Activated CD4-positive, alpha-beta T cell treated with anti-CD3 and anti-CD28 coated beads, Interleukin-2, amount 10 ng/mL, durations not matched to agents 24 days and 14 days (primary cell): ENCODE measurements at regions not wholly inside any gene's neighbourhood (a gene's known extent, or its start where the extent isn't known, plus 50 kb on each side); places are given as distances from the start of the nearest gene placed in this dataset.

Experiments
- DNase-seq: peaks from one replicate; pipeline ENCODE4 v3.0.0; 2022
- H3K27ac Mint-ChIP-seq: one replicate; pipeline ENCODE4 v1.8.0; 2022; ENCODE audit warnings: mild to moderate bottlenecking, mixed read lengths
- H3K27me3 Mint-ChIP-seq: one replicate; pipeline ENCODE4 v1.8.0; 2022; ENCODE audit warnings: mixed read lengths
- H3K36me3 Mint-ChIP-seq: one replicate; pipeline ENCODE4 v1.8.0; 2022; ENCODE audit warnings: low read depth, mild to moderate bottlenecking, mixed read lengths
- H3K4me1 Mint-ChIP-seq: one replicate; pipeline ENCODE4 v1.8.0; 2021; ENCODE audit warnings: mixed read lengths
- H3K4me3 Mint-ChIP-seq: one replicate; pipeline ENCODE4 v1.8.0; 2022; ENCODE audit warnings: mild to moderate bottlenecking, moderate library complexity, mixed read lengths
- H3K9me3 Mint-ChIP-seq: one replicate; pipeline ENCODE4 v1.8.0; 2021; ENCODE audit warnings: mixed read lengths
- intact Hi-C: fragments of 100-400 bp; cut with micrococcal nuclease; formaldehyde crosslinking; loops from one replicate; pipeline ENCODE4 v1.15.1; 2023

DNA sequence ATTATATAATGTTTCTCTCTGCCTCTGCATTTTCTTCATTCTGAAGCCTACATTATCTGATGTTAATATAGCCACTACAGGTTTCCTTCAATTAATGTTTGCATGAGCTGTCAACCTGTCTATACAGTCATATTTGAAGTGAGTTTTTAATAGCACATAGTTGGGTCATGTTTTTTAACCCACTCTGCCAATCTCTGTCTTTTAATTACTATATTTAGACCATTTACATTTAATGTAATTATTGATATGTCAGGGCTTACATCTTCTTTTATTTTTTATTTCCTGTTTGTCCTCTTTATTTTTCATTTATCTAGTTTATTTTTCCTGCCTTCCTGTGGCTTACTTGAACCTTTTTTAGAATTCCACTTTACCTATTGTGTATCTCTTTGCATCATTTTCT is 124.3 kb upstream of the PDE1C start:
- intact Hi-C loops: no loop called here
- no peaks in the 10 kb centered on the region for H3K36me3 Mint-ChIP-seq
- no peak overlapping the region for H3K27ac Mint-ChIP-seq
- H3K9me3 Mint-ChIP-seq: no peaks in the 10 kb centered on the region
- no peaks in the 10 kb centered on the region for H3K27me3 Mint-ChIP-seq
- DNase-seq: no peak
- H3K4me3 Mint-ChIP-seq: no peak overlapping the region
- no peaks in the 10 kb centered on the region for H3K4me1 Mint-ChIP-seq

DNA sequence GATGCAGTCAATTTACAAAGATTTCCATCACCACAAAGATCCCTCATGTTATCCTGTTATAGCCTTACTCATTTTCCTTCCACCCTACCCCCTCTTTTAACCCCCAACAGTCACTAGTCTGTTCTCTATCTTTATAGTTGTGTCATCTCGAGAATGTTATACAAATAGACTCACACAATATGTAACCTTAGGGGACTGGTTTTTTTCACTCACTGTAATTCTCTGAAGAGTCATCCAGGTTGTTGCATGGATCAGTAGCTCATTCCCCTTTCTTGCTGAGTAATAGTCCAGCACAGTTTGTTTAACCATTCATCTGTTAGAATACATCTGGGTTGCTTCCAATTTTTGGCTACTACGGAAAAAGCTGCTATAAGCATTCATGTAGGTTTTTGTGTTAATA is 121.1 kb upstream of the PDE1C start:
- no peaks in the 10 kb centered on the region for H3K9me3 Mint-ChIP-seq
- no peak overlapping the region for H3K4me3 Mint-ChIP-seq
- H3K36me3 Mint-ChIP-seq: no peaks in the 10 kb centered on the region
- no peaks in the 10 kb centered on the region for H3K27me3 Mint-ChIP-seq
- intact Hi-C loops: no loop called here
- DNase-seq: no peak
- no peaks in the 10 kb centered on the region for H3K4me1 Mint-ChIP-seq
- H3K27ac Mint-ChIP-seq: no peak overlapping the region

DNA sequence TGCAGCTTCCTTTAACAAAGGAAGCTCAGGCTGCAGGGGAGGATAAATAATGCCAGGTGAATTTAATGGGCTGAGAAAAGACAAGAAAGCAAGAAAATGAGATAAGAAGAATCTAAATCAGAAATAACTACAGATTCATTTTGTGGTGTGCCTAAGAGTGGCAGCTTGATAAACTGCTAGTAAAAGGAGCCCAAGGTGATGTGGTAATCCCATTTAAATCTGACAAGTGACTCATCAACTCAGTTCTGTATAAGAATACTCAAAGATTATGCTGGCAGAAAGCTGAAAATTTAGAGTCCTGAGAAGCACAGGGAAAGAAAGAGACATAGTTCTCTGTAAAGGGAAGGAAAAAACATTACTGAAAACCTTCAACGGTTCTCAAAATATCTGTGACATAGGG is 109.4 kb upstream of the PDE1C start:
- no peak overlapping the region for H3K4me3 Mint-ChIP-seq
- H3K27ac Mint-ChIP-seq: no peak overlapping the region
- H3K36me3 Mint-ChIP-seq: no peaks in the 10 kb centered on the region
- H3K9me3 Mint-ChIP-seq: peaks cover 4% of the 10 kb centered on the region
- H3K27me3 Mint-ChIP-seq: no peaks in the 10 kb centered on the region
- intact Hi-C loops: no loop called here
- H3K4me1 Mint-ChIP-seq: no peaks in the 10 kb centered on the region
- no peak for DNase-seq

DNA sequence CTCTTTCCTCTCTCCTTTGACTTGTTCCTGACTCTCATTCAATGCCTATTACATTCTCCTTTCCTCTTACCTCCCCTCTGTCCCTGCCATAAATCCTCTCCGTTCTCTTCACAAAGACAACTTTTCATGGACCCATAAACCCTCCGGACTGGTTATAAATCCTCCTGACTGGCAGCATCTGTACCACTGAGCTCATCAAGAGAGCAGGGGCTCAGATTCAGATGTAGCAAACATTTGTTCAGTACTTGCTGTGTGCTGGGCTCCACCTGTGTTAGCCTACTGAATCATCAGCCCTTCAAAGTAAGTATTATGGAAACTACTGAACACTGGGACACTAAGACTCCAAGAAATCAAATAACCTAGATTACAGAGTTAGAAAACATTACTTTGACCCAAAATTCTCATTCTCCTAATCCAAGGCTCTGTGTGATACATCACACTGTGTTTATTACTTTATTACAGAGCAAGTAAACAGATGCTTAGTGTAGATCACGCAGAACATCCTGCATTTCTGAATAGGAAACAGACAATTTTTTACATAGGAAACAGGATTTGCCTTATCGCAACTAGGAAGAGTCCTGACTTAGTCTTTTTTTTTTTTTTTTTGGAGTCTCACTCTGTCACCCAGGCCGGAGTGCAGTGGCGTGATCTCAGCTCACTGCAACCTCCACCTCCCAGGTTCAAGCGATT is 108.6 kb upstream of the PDE1C start:
- Mint-ChIP-seq H3K27me3 (no peaks in the 10 kb centered on the region), H3K4me3 (no peak overlapping the region), H3K36me3 (no peaks in the 10 kb centered on the region), H3K27ac (no peak overlapping the region), H3K9me3 (peaks cover 4% of the 10 kb centered on the region), H3K4me1 (no peaks in the 10 kb centered on the region)
- intact Hi-C loops: no loop called here
- no peak for DNase-seq

DNA sequence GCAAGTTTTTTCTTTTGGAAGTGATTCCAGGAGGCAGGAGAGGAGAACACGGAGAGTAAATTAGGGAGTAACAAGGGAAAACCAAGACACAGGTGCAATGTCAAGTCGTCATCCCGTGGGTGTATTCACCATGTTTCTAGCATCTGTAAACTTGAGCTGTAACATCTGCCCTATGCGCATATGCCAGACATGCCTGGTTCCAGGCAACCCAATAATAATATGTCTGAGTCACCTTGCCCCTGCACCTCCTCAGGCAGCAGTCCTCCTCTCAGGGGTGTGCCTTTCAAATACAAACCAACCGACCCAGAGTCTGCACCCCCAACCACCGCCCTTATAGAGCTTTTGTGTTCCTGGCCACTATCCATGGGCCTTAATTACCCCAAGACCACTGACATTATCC is 107.0 kb upstream of the PDE1C start:
- no peak overlapping the region for H3K27ac Mint-ChIP-seq
- no peak overlapping the region for H3K4me3 Mint-ChIP-seq
- no peak for DNase-seq
- no peaks in the 10 kb centered on the region for H3K9me3 Mint-ChIP-seq
- no peaks in the 10 kb centered on the region for H3K36me3 Mint-ChIP-seq
- H3K27me3 Mint-ChIP-seq: no peaks in the 10 kb centered on the region
- intact Hi-C loops: no loop called here
- no peaks in the 10 kb centered on the region for H3K4me1 Mint-ChIP-seq

DNA sequence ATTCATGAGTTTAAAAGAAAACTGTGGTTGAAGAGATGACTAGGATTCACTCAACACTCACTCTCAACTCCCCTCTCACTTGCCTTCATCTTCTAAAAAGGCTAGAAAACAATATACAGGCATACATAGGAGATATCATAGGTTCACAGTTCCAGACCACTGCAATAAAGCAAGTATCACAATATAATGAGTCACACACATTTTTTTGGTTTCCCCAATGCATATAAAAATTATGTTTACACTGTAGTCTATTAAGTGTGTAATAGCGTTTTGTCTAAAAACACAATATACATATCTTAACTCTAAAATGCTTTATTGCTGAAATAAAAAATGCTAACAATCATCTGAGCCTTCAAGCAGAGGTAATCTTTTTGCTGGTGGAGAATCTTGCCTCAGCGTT is 104.9 kb upstream of the PDE1C start:
- Mint-ChIP-seq H3K4me1 (no peaks in the 10 kb centered on the region), H3K27me3 (no peaks in the 10 kb centered on the region), H3K27ac (no peak overlapping the region), H3K36me3 (no peaks in the 10 kb centered on the region), H3K4me3 (no peak overlapping the region), H3K9me3 (no peaks in the 10 kb centered on the region)
- intact Hi-C loops: no loop called here
- DNase-seq: no peak

DNA sequence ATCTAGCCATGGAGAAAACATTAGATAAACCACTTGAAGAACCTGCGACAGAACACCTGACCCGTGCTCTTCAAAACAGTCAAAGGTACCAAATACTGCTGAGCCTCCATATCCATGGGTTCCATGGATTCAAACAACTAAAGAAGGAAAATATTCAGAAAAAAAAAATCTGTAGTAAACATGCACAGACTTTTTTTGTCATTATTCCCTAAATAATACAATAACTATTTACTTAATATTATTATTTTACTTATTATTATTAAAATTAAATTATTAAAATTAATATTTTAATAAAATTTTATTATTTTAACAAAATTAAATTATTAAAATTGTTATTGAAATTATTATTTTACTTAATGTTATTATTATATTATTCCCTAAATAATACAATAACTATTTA is 101.0 kb upstream of the PDE1C start:
- intact Hi-C loops: no loop called here
- no peaks in the 10 kb centered on the region for H3K36me3 Mint-ChIP-seq
- DNase-seq: no peak
- no peaks in the 10 kb centered on the region for H3K9me3 Mint-ChIP-seq
- no peaks in the 10 kb centered on the region for H3K4me1 Mint-ChIP-seq
- no peaks in the 10 kb centered on the region for H3K27me3 Mint-ChIP-seq
- no peak overlapping the region for H3K4me3 Mint-ChIP-seq
- no peak overlapping the region for H3K27ac Mint-ChIP-seq

DNA sequence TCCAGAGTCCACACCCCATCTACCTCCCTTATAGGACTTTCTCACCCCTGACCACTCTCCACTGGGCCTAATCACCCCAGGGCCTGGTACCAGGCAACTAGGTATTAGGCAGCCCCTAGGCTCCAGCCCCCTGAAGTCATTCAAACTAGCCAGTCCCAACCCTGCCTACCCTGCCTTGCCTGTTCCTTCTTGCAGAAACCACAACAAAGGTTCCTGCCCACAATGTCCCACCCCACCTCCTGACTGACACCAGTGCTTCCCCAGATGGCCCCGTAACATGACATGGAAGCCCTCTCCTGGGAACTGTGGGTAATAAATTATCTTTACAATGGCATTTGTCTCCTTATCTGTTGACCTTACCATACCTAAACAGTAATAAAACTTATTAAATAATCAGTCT is 100.6 kb upstream of the PDE1C start:
- Mint-ChIP-seq H3K27ac (no peak overlapping the region), H3K4me1 (no peaks in the 10 kb centered on the region), H3K36me3 (no peaks in the 10 kb centered on the region), H3K27me3 (no peaks in the 10 kb centered on the region), H3K4me3 (no peak overlapping the region), H3K9me3 (no peaks in the 10 kb centered on the region)
- intact Hi-C loops: no loop called here
- no peak for DNase-seq

DNA sequence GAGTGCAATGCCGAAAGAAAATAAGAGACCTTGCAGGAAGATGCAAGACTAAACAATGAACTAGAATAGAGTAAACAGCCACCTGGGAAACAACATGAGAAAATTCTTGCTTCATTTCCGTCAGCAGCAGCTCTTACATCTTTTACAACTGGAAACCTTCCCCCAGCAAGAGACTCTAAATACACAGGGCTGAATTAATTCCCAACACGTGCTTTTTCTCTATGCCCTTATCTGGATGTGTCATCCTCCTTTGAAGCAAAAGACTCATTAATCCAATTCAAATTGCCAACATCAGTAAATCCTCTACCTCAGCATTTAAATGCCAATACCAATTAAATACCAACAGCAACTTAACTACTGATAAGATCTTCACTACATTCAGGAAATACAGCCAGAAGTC is 99.0 kb upstream of the PDE1C start:
- Mint-ChIP-seq H3K36me3 (no peaks in the 10 kb centered on the region), H3K9me3 (no peaks in the 10 kb centered on the region), H3K27ac (no peak overlapping the region), H3K4me3 (no peak overlapping the region), H3K4me1 (no peaks in the 10 kb centered on the region), H3K27me3 (no peaks in the 10 kb centered on the region)
- DNase-seq: no peak
- intact Hi-C loops: no loop called here

DNA sequence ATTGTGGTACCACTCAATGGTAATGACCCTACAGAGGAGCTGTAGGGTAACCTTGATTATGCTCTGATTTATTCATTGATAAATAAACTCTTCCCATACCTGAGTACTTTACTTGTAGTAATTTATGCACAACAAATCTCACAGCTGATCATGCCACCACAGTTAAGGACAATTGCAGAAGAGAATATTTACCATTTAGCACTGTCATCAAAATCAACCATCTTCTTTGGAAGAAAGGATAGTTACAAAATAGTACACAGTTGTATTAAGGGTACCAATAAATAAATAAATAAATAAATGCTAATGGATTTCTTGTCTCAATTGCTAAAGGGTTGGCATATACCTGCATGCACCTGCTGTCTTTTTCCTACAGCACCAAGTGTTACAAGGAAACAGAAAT is 97.6 kb upstream of the PDE1C start:
- H3K27me3 Mint-ChIP-seq: no peaks in the 10 kb centered on the region
- H3K4me1 Mint-ChIP-seq: no peaks in the 10 kb centered on the region
- no peak for DNase-seq
- no peaks in the 10 kb centered on the region for H3K36me3 Mint-ChIP-seq
- intact Hi-C loops: no loop called here
- no peak overlapping the region for H3K4me3 Mint-ChIP-seq
- no peak overlapping the region for H3K27ac Mint-ChIP-seq
- H3K9me3 Mint-ChIP-seq: no peaks in the 10 kb centered on the region

DNA sequence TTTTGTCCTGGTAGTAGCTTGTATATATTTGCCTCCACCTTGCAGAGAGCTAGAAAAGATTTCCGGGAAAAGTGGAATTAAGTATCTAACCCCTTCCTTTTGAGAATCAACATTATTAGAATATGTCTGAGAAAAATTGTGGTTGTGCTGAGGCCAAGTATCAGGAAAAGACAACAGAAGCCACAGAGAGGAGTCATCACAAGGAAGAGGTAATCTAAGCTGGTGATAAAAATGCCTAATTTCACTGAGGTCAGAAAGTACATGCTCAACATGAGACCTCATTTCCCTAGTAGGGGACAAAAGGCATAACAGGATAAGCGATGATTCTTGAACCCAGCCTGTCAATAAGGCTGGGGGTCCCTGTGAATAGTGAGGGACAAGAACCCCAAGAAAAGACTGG is 97.0 kb upstream of the PDE1C start:
- Mint-ChIP-seq H3K4me1 (no peaks in the 10 kb centered on the region), H3K36me3 (no peaks in the 10 kb centered on the region), H3K9me3 (no peaks in the 10 kb centered on the region)

DNA sequence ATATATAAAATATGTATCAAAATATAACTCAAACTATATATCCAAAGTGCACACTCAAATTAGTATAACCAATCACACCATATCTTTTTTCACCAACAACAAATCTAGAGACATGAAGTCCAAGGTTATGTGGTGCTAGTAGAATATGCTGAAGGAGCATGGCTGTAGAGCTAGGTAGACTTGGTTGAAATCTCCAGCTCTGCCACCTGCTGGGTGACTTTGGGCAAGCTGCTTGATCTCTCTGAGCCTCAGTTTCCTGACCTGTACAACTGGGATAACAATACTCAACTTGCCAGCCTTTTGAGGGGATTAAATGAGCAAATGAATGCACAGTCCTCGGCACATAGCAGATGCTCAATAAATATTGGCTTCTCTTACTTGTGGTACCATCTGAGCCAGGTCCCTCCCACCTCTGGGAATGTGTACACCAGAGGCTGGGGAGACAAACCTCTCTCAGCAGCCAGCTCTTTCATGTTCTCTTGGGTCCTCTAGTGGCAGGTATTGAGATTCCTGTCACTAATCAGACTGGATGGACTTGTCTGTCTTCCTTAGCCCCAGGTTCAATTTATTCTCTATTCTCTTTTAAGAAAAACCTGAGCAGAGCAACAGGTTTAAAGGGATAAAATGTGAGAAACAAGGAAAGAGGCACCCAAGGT is 94.3 kb upstream of the PDE1C start:
- Mint-ChIP-seq H3K27me3 (no peaks in the 10 kb centered on the region), H3K9me3 (no peaks in the 10 kb centered on the region), H3K4me3 (no peak overlapping the region), H3K4me1 (no peaks in the 10 kb centered on the region), H3K36me3 (no peaks in the 10 kb centered on the region), H3K27ac (no peak overlapping the region)
- DNase-seq: no peak
- intact Hi-C loops: no loop called here

More for the DNA sequence above, 97.0 kb upstream of the PDE1C start:
- no peak for DNase-seq
- no peak overlapping the region for H3K4me3 Mint-ChIP-seq
- no peak overlapping the region for H3K27ac Mint-ChIP-seq
- H3K27me3 Mint-ChIP-seq: no peaks in the 10 kb centered on the region
- intact Hi-C loops: no loop called here

DNA sequence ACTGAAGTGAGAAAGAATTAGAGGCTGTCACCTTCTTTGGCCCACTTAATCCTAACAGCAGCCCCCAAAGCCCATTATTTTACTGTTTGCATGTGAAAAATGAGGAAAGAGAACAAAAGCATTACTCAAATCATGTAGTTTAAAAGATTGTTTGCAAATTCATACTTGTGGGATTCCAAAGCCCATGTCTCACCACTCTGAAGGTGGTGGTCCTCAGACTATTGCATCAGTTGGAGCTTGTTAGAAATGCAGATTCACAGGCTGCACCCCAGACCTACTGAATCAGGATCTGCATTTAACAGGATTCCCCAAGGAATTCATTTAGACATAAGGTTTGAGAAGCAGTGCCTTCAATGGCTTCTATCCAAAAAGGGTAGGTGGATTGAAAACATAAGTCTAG is 93.7 kb upstream of the PDE1C start:
- Mint-ChIP-seq H3K27ac (no peak overlapping the region), H3K4me1 (no peaks in the 10 kb centered on the region)

DNA sequence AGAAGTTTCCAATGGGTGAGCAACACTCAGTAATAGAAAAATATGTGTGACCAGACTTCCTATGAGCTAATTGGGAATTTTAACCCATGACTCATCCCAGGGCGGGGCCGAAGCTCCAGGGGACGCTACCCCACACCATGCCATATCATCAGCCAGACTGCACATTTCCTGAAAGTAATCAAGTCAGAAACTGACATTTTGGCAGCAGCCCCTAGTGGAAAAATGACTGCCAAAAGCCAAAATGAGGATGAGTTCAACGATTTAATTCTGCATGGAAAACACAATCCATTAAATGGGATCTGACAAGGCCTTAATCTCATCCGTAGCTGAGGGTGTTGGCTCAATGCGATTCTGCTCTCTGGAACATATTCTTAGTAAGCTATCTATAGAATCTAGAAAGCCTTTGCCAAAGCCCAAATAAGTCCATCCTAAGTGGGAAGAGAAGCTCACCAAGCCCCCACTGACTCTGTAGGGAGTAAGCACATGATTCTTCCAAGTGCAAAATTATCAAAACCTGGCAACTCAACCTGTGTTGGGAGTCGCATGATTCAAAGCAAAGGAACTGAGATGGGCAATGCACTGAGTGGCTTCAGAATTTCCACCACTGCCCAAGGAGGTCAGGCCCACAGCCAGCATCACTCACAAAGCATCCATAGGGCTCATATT is 93.1 kb upstream of the PDE1C start:
- DNase-seq: no peak
- Mint-ChIP-seq H3K4me1 (no peaks in the 10 kb centered on the region), H3K4me3 (no peak overlapping the region), H3K36me3 (no peaks in the 10 kb centered on the region), H3K9me3 (no peaks in the 10 kb centered on the region), H3K27ac (no peak overlapping the region), H3K27me3 (no peaks in the 10 kb centered on the region)
- intact Hi-C loops: no loop called here

More for the DNA sequence above, 93.7 kb upstream of the PDE1C start:
- H3K9me3 Mint-ChIP-seq: no peaks in the 10 kb centered on the region
- DNase-seq: no peak
- H3K27me3 Mint-ChIP-seq: no peaks in the 10 kb centered on the region
- no peaks in the 10 kb centered on the region for H3K36me3 Mint-ChIP-seq
- H3K4me3 Mint-ChIP-seq: no peak overlapping the region
- intact Hi-C loops: no loop called here
